HL-60 (cell line): ENCODE measurements at regions not wholly inside any gene's neighbourhood (a gene's known extent, or its start where the extent isn't known, plus 50 kb on each side); places are given as distances from the start of the nearest gene placed in this dataset.

ENCODE experiments used
- GABPA ChIP-seq: IDR thresholded peaks from 2 replicates; pipeline ENCODE4 v1.6.1; 2012; ENCODE audit warnings: low read depth
- POLR2AphosphoS5 ChIP-seq: IDR thresholded peaks from 2 replicates; pipeline ENCODE4 v1.6.1; 2012; ENCODE audit warnings: low read depth
- TF ChIP-seq, protein P1 (sequence below): IDR thresholded peaks from one replicate; pipeline ENCODE4 v1.5.1; 2011; ENCODE audit warnings: low read length, control low read depth, inconsistent platforms; ENCODE audit not compliant: insufficient read depth
- TF ChIP-seq, protein P2 (sequence below): IDR thresholded peaks from 2 replicates; pipeline ENCODE4 v1.6.1; 2012; ENCODE audit warnings: low read depth; ENCODE audit not compliant: insufficient replicate concordance

DNA sequence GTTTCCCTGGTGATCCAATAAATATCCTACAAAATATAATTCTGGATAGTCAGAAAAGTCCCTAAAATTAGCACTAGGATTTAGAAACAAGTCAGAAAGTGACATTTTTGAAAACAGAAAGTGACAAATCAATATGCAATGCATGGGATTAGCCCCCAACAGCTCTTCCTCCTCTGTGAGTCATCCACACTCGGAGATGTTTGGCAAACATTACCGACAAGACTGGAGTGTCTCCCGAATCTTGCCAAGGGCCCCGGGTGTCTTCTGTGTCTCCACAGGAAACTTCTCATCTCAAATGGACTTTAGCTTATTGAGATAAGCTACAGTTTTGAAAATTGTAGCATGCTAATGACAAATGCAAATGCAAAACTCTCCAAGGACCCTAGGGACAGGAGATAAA lies 398.9 kb upstream of the CCDC196 start:
- TF ChIP-seq, protein P1, sequence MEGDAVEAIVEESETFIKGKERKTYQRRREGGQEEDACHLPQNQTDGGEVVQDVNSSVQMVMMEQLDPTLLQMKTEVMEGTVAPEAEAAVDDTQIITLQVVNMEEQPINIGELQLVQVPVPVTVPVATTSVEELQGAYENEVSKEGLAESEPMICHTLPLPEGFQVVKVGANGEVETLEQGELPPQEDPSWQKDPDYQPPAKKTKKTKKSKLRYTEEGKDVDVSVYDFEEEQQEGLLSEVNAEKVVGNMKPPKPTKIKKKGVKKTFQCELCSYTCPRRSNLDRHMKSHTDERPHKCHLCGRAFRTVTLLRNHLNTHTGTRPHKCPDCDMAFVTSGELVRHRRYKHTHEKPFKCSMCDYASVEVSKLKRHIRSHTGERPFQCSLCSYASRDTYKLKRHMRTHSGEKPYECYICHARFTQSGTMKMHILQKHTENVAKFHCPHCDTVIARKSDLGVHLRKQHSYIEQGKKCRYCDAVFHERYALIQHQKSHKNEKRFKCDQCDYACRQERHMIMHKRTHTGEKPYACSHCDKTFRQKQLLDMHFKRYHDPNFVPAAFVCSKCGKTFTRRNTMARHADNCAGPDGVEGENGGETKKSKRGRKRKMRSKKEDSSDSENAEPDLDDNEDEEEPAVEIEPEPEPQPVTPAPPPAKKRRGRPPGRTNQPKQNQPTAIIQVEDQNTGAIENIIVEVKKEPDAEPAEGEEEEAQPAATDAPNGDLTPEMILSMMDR = no peak
- TF ChIP-seq, protein P2, sequence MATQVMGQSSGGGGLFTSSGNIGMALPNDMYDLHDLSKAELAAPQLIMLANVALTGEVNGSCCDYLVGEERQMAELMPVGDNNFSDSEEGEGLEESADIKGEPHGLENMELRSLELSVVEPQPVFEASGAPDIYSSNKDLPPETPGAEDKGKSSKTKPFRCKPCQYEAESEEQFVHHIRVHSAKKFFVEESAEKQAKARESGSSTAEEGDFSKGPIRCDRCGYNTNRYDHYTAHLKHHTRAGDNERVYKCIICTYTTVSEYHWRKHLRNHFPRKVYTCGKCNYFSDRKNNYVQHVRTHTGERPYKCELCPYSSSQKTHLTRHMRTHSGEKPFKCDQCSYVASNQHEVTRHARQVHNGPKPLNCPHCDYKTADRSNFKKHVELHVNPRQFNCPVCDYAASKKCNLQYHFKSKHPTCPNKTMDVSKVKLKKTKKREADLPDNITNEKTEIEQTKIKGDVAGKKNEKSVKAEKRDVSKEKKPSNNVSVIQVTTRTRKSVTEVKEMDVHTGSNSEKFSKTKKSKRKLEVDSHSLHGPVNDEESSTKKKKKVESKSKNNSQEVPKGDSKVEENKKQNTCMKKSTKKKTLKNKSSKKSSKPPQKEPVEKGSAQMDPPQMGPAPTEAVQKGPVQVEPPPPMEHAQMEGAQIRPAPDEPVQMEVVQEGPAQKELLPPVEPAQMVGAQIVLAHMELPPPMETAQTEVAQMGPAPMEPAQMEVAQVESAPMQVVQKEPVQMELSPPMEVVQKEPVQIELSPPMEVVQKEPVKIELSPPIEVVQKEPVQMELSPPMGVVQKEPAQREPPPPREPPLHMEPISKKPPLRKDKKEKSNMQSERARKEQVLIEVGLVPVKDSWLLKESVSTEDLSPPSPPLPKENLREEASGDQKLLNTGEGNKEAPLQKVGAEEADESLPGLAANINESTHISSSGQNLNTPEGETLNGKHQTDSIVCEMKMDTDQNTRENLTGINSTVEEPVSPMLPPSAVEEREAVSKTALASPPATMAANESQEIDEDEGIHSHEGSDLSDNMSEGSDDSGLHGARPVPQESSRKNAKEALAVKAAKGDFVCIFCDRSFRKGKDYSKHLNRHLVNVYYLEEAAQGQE = no peak
- TF ChIP-seq POLR2AphosphoS5 = no peak
- no peak for TF ChIP-seq GABPA
